GM18907 (cell line): ENCODE measurements at regions not wholly inside any gene's neighbourhood (a gene's known extent, or its start where the extent isn't known, plus 50 kb on each side); places are given as distances from the start of the nearest gene placed in this dataset.

Experiments used
- ATAC-seq: cut with Tn5 transposase; IDR thresholded peaks from one replicate; pipeline ENCODE4 v1.9.1; 2021; ENCODE audit warnings: mild to moderate bottlenecking, moderate library complexity; ENCODE audit not compliant: unreplicated experiment

- ATAC-seq, result no peak
Measured at GRCh38 chr13:78997902-78998629, 339.1 kb upstream of the OBI1 start.

GRCh38 chr13:78993792-78994191 lies 334.8 kb upstream of the OBI1 start:
- no peak for ATAC-seq

- no peak for ATAC-seq
Measured at GRCh38 chr13:78981913-78982312, 323.0 kb upstream of the OBI1 start.

- ATAC-seq, result no peak
Measured at GRCh38 chr13:78979349-78979748, 320.4 kb upstream of the OBI1 start.

- ATAC-seq, result peak; percentile 96
Measured at GRCh38 chr13:78978381-78978998, 319.5 kb upstream of the OBI1 start.

GRCh38 chr13:78977311-78977710 lies 318.4 kb upstream of the OBI1 start:
- no peak for ATAC-seq

- ATAC-seq, result no peak
Measured at GRCh38 chr13:78976696-78977095, 317.7 kb upstream of the OBI1 start.

GRCh38 chr13:78972561-78972960 lies 313.6 kb upstream of the OBI1 start:
- ATAC-seq, result no peak

- no peak for ATAC-seq
Measured at GRCh38 chr13:78971355-78972025, 312.5 kb upstream of the OBI1 start.

GRCh38 chr13:78960881-78961280 lies 301.9 kb upstream of the OBI1 start:
- ATAC-seq, result no peak

- ATAC-seq, result no peak
Measured at GRCh38 chr13:78958006-78958405, 299.1 kb upstream of the OBI1 start.

GRCh38 chr13:78940455-78941130 lies 281.6 kb upstream of the OBI1 start:
- ATAC-seq, result no peak

- ATAC-seq, result no peak
Measured at GRCh38 chr13:78934336-78934735, 275.4 kb upstream of the OBI1 start.

- no peak for ATAC-seq
Measured at GRCh38 chr13:78915015-78915414, 256.1 kb upstream of the OBI1 start.

GRCh38 chr13:78913656-78914055 lies 254.7 kb upstream of the OBI1 start:
- ATAC-seq, result no peak

- no peak for ATAC-seq
Measured at GRCh38 chr13:78910147-78910546, 251.2 kb upstream of the OBI1 start.

- ATAC-seq, result no peak
Measured at GRCh38 chr13:78909276-78909675, 250.3 kb upstream of the OBI1 start.

GRCh38 chr13:78907006-78907405 lies 248.1 kb upstream of the OBI1 start:
- ATAC-seq, result no peak

- ATAC-seq, result no peak
Measured at GRCh38 chr13:78897200-78897599, 238.2 kb upstream of the OBI1 start.

- ATAC-seq, result no peak
Measured at GRCh38 chr13:78884571-78884970, 225.6 kb upstream of the OBI1 start.

- ATAC-seq, result no peak
Measured at GRCh38 chr13:78881751-78882150, 222.8 kb upstream of the OBI1 start.

GRCh38 chr13:78881054-78881453 lies 222.1 kb upstream of the OBI1 start:
- no peak for ATAC-seq
